ENCODE measurements at regions not wholly inside any gene's neighbourhood (a gene's known extent, or its start where the extent isn't known, plus 50 kb on each side); places are given as distances from the start of the nearest gene placed in this dataset.

DNA sequence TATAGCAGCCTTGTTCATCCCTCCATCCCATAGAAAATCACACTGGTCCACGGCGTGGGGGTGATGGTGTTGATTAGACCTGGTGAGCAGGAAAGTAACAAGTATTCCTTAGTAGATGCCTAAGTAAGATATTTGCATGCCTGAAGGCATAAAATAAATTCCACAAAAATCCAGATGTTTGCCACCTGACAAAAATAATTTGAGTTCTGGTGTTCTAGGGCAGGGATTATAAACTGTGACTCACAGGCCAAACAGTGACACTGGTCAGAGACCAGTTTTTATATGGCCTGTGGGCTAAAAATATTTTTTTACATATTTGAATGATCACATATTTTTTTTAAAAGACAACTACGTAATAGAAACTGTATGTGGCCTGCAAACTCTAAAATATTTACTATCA lies 310.7 kb downstream of the RFC3 start:
- no peak for DNase-seq

DNA sequence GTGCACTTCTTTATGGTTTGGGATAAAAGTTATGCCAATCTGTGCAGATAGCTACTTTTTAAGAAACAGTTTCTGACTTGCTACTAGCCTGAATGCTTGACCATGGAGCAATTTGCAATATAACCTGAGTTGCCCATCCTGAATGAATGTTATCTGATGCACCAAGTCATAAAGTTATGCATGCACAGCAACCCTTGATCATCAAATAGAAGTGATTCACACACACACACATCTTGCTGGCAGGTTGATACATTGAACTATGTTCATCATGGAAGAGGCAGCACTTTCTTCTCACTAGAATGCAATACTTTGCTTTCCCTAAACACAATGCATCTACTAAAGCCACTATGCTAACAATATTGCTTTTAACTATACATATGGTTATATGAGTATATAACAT lies 311.5 kb downstream of the RFC3 start:
- DNase-seq: no peak

DNA sequence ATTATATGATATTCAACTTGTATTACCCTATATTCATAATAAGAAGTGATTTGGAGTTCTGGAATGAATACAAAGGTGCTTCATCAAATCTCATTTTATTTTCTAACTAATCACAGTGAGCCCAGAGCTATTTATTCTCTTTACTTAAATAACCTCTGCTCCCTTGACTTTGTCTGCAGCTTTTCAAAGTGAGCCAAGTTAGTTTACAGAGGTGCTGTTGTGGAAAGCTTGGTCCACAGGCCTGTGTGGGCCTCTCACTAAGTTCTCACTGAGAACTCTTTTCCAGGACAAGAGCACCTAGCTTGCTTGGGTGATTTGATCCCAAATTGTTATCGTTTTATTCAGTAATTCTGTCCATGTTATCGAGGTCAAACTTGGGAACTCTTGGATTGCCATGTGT lies 319.3 kb downstream of the RFC3 start:
- DNase-seq: no peak

DNA sequence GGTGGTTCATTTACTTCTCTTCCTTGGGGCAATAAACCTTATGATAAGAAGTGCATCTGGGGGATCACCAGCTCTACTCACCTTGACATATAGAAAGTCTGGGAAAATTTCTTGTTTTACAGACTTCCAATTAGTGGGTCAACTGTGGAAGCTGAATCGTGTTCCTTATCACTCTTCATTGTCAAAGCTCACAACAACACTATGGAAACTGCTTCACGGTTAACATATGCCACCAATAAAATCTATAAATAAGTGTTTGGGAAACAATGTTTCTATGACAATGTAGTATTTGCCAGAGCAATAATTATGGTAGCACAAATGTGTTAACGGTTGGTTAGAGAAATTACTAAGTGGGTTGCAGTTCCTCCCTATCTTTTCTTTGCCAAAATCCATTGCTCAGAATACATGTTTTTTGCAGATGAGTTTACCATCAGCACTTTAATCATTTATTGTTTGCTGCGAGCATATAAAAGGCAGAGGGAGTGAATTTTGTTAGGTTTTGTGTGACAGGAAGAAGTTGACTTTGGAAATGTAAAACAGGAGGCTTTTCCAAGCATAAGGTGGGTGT lies 321.8 kb downstream of the RFC3 start:
- DNase-seq: no peak

DNA sequence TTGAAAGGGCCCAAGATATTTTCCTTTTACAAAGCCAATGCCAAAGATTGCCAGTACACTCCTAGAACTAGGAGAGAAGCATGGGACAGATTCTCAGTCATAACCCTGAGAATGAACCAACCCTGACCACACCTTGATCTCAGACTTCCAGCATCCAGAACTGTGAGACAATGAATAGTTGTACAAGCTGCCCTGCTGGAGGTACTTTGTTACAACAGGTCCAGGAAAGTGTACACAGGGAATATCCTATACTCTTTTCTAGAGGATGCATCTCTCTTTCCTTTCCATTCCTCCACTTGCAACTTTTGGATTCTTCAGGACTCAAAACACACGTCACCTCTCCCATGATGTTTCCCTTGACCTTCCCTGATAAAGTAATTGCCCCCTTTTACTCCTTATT lies 325.7 kb downstream of the RFC3 start:
- DNase-seq: no peak

DNA sequence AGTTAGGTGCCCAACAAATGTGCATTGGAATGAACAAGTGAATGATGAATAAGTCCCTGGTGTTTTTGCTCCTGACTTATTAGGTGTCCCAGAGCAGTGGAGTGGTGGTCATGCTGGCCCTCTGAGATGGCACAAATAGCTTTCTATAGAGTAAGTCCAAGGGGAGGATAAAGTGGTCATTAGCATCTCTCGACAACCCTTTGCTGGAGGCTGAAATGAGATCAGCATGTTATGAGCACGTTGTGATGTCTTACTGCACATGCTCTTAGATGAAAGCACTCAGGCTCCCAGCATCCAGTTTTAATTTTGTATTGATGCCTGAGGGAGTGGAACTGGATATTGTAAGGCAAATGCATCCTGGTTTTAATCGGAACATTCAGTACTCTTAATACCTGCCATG lies 326.2 kb downstream of the RFC3 start:
- DNase-seq: no peak

DNA sequence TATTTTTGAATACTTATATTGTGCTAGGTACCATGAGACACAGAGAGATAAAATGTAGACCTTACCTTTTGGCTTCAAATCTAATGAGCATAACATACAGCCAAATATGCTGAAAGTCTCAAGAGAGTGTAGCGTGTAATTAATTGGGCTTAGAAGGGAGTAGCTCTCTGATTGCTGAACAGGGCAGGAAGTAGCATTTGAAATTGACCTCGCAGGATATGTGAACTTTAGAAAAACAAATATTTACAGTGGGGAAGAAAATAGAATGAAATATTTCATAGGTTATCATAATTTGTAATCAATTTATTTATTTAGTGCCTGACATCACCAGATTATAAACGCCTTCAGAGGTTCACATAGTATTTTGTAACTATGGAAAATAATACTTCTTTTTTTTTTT lies 327.1 kb downstream of the RFC3 start:
- no peak for DNase-seq

DNA sequence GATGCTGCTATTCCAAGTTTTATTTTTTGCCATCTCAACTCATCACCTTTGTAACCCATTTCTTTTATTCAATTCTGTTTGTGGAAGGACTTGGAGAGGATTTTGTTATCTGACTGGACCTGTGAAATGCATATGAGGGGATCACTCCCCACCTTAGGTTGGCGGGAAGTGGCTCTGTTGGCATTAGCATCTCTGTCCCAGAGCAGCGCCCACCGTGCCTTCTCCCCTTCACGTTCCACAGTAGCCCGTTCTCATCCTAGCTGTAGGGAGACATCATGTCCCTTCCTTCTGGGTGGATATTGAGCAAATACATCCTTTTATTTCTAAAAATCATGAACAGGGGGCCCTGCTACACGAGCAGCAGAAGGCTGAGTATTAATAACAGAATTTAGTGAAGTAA lies 330.4 kb downstream of the RFC3 start:
- DNase-seq: no peak

DNA sequence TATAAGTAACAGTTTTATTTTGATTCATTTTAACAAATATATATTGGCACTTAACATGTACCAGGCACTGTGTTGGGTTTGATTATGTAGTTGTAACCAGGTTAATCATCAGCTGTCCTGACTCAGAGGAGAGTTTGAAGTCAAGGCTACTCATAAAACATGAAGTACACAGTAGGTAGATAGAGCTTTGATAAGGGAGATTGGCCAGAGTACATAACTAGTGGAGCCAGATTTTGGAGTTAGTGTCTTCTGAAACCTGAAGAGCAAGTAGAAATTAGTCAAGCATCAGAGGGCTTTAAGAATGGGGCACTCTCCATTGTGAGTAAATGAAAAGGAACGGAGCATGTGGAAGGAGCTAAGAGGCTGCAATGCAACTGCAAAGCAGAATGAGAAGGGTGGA lies 333.9 kb downstream of the RFC3 start:
- no peak for DNase-seq

DNA sequence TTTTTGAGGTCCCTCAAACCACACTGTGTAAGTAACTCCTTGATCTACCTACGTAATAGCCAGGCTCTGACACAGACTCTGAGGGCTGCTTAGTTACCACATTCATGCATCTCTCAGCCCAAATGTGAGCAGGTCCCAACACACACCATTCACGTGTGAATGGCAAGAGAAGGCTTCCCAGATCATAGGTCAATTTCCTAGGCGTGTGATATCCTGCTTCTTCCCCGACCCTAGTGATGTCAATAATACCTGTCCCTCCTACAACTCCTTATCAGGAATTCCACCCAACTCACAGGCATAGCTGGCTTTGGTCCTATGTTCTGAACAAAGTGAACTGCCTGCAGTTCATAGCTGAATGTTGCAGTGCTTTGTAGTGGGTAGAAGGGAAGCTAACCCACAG lies 334.5 kb downstream of the RFC3 start:
- DNase-seq: no peak

DNA sequence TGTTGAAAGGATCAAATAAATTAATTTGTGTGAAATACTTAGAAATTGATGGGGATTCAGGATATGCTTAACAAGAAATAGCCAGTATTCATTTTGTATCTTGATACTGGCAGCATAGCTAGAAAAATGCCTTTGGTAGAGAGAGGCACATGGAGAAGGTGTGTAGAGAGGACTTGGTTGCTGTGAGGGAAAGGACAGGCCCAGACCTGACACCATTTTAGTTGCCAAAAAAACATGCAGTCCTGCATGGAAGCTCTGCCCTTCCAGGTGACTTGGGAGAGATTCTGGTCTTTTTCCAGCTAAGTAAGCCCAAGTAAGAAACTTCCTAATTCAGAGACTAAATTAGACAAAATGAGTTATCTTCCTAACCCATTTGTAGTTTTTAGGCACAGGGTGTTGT lies 335.0 kb downstream of the RFC3 start:
- no peak for DNase-seq

DNA sequence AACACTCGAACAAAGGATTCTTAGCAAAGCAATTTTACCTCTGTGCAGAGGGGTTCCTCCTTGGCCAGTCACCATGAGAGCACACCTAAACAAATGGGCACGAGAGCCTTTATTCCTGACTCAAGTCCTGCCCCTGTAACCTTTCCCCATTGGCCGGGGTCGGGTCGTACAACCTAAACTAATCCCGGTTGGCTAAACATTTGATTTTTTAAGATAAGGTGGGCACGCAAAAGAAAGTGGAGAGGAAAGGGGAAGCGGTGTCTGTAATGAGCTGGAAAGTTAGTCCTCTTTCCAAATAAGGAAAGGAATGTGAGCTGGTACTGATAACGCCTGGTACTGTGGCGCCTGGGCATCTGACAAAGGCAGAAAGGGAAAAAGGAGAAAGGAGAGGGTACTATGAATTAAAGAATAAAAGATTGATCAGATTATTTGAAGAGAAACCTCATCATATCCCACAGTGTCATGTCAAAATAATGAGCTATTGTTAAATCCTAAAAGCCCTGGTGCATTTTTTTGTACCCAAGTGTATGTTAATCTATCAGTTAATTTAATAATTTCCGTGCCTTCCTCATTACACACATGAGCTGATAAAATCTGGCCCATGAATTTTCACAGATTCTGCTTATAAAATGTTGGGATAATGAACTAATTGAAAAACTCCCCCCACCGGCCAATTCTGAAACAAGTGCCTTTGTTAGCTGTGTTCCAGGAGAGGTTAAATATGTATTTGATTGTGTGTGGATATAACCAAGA lies 335.7 kb downstream of the RFC3 start:
- DNase-seq: no peak

DNA sequence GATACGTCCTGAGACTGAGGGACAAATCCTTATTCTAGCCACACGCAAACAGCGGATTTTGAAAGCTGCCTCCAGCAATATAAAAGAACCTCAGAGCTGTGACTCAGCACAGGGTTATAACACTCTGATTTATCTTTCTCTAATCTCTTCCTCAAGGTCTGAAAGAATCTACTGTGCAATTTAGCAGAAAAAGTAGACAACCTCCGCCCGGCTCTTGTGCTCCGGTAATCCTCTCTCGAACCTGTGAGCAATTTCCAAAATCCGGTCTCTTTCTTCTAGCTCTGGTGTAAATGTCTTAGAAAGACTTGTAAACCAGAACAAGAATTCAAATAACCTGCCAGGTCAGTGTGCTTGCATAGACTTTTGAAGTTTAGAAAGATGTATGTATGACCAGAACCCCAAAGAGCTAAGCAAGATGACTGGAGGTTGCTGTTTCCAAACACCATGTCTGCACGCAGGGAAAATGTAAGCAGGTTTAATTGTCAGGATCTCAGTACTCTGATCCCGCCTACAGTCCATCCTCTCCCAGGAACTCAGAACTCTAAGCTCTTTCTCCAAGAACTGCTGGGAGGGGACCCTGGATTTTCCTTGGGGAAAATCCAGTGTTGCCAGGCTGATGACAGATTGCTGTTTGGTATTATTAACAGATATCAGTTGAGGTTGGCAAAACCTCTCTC lies 338.1 kb downstream of the RFC3 start:
- DNase-seq: no peak

DNA sequence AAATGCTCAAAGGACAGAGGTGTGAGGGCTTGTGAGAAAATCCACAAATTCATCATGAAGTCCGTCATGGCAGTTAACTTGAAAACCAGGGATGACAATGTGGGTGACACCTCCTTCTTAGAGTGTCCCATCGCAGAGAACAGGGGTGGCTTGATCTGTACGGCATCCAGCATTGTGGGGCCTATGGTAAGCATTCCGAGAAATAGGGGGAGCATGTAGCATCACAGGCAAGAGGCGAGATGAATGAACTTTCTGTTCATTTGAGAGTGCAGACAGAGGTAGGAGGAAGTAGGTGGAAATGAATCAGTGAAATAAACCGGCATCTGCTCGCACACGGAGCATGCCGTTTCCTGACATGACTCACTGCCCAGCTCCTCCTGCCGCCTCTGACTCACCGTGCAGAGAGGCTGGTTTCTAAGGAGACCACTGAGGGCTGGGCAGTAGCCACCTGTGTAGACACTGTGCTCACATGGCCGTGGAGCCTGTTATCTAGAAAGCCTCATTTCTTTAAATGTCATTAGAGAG lies 339.0 kb downstream of the RFC3 start:
- peak; percentile 2 for DNase-seq

DNA sequence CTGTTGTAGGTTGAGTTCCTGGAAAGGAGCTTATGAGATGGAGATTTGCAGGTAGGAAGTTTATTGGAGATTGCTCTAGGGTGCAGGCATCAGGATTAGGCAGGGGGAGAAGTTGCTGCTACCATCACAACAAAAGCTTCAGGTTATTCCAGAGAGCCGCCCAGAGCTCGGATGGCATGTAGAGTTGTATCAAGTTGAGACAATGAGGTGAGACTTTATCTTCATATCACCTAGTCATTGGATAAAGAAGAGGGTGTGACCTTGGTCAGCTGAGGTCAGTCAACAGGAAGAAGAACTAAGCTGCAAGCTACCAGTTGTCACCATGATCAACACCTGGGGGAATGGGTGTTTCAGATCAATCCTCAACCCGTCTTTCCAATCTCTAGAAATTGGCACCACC lies 342.0 kb downstream of the RFC3 start:
- DNase-seq: no peak

DNA sequence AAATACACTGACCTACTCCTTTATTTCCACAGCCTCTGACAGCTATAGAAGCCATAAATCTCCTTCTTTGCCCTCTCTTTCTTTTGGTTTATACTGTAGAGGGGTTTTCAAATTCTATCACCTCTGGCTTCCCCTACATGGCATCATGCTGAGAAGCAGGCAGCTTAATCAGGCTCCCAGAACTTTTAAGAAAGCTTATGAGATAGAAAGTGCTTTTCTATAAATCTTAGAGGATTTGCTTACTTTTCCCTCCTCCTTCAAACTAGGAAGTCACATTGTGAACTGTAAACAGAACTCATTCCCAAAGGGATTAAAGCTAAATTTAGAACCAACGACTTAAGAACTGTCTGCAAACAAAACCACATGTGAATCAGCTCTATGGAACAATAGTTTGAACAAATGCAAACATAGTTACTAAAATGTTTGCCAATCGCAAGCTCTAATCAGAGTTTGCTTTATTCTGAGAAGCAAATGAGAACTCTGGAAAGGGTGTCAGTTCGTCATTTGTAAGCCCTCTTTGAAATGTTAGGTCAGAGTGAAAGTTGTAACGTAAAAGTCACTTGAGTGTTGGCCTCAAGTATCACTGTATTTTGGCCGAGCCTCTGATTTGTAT lies 344.1 kb downstream of the RFC3 start:
- no peak for DNase-seq

DNA sequence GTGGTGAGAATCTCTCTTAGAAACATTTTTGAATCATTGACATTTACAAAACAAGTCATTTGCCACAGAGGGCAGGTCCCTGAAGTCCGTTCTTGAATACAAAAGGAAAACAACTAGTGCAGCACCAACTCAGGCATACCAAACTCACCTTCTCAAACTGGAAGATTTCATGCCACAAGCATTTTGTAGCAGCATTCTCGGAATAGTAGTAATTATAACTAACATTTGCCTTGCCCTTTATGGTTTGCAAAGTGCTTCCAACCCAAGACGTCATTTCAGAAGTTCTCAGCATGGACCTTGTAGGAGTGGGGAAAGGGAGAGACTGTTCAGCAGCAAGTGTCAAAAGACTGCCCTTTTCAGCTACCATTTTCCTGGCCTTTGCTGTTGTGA lies 344.6 kb downstream of the RFC3 start:
- no peak for DNase-seq

DNA sequence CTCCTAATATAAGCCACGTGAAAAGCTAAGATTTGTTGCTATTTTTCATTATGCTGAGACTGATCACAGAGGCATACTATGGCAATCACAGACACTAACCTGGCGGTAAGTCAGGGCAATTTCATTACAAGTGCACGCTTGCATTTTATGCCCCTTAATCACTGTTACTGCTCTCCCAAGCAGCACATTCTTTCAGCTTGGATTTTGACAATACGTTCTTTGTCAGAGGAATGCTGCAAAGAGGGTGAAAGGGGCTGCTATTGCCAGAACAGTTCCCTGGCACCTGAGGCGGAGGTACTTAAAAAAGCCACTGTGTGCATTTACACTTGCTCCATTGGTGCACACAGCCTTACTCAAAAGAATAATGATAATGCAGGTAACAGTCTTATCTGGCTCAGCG lies 346.6 kb downstream of the RFC3 start:
- DNase-seq: no peak

DNA sequence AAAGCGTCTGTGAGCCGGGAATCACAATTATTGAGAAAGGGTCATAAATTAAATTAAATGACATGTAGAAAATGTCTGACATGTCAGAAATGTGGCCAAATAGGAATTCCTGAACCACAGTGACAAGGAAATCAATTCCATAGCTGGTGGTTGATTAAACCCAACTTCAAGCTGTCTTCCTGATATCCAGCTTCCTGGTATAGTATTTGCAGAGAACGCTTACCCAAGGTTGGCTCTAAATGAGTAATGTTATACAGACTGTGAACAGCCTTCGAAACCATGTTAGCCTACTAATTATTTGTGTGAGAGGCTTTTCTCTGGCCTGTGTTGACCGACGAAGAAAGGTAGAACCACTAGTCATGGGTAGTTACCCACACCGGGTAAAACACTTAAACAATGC lies 347.2 kb downstream of the RFC3 start:
- no peak for DNase-seq

DNA sequence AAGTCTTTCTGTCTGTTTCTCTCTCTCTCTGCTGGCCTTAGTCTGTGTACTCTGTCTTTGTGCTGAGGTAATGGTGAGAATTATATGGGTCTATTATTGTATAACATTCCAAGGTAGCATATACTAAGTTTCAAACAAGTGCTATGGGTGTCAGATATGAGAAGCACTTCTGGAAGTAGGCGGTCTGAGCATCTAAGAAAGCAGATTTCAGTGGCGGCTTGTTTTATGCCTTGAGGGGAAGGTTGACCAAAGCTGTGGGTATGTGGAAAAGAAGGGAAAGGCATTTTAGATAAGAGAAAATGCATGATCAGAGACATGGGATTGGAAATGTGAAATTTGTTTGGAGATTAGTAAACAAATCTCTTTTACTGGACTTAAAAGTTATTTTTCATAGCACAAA lies 348.5 kb downstream of the RFC3 start:
- no peak for DNase-seq

DNA sequence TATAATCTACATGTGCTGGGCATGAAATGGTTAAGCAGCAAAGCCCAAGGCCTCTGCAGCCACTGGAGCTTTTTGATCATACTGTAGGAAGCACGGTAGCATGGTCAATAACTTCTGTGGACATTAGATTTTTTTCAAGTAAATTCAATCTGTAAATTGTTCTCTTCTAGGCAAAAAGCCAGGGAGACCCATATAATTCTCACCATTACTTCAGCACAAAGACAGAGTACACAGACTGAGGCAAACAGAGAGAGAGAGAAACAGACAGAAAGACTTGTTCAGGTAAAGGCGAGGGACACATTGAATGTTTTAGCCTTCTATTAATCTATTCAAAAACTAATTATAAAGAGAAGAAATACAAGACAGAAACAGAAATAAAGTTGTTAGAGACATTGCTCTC lies 349.4 kb downstream of the RFC3 start:
- no peak for DNase-seq

DNA sequence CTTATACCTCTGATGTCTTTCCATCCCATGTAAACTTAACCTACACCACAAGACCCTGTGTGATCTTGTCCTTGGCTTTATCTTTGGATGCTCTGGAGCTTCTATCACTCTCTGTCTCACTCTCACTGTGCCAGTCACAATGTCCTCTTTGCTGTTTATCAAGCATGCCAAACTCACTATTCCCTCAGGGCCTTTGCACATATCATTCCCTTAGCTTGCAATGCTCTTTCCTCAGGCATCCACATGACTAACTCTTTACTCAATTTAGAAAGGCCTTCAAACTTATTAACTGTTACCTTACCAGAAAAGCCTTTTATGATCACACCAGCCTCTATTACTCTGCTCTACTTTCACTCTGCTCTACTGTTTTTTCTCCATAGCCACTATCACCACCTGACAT lies 354.1 kb downstream of the RFC3 start:
- DNase-seq: no peak

DNA sequence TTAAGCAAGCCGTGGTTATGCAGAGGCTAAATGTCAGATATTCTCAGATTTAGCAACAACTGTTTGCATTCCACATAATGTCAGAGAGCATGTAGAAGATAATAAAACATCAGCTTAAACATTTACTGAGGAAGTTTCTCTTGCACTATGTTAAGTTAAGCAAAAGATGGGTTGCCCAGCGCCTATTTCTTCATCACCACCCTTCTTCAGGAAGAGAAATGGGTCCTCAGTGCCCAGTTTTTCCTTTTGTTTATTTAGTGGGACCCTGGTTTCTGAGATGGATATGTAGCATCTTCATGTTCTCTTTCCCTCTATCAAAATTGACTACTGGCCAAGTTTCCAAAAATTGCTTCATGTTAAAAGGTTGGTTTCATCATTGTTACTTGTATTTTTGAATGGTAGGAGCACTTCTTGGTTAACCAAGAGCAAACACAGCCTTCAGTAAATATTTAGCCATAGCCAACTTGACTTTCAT lies 356.8 kb downstream of the RFC3 start:
- no peak for DNase-seq

DNA sequence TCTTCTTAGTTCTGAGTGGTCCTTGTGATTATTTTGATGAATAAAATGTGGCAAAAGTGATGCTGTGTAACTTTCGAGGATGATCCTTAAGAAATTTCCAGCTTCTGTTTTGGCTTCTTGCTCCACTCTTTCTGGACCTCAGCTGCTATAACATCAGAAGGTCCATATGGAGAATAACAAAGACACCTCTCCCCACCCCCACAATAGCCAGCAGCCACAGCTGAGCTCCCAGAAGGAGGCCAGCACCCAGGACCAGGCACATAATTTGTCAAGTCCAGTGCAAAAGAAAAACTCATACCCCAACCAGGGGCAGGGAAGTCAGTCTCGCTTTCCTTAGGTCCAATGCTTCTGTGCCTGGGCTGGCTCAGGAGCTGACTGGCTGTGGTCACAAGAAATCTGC lies 357.6 kb downstream of the RFC3 start:
- no peak for DNase-seq
